Mesenchymal stem cell (in vitro differentiated cells and primary cell): ENCODE measurements at regions not wholly inside any gene's neighbourhood (a gene's known extent, or its start where the extent isn't known, plus 50 kb on each side); places are given as distances from the start of the nearest gene placed in this dataset.

Source experiments
- DNase-seq: peaks from one replicate; pipeline ENCODE4 v3.0.0-alpha.2; 2013
- H2AFZ ChIP-seq: one replicate; pipeline ENCODE4 v1.6.1; 2013; ENCODE audit warnings: low read depth, mild to moderate bottlenecking, control low read depth, inconsistent platforms, low read length, moderate library complexity
- H2AK5ac ChIP-seq: 2 replicates; pipeline ENCODE4 v1.6.1; 2013; ENCODE audit warnings: low read length, moderate library complexity, mild to moderate bottlenecking, inconsistent platforms; ENCODE audit not compliant: severe bottlenecking
- H2BK120ac ChIP-seq: one replicate; pipeline ENCODE4 v1.6.1; 2013; ENCODE audit warnings: low read depth, mild to moderate bottlenecking, inconsistent platforms, low read length, moderate library complexity
- H2BK12ac ChIP-seq, 2 experiments: one replicate each; pipeline ENCODE4 v1.6.1; 2013; ENCODE audit warnings: inconsistent platforms in 2 of 2, low read length in 2 of 2, mild to moderate bottlenecking in 2 of 2, moderate library complexity in 2 of 2, control low read depth in 1 of 2
- H2BK15ac ChIP-seq: one replicate; pipeline ENCODE4 v1.6.1; 2013; ENCODE audit warnings: mild to moderate bottlenecking, low read depth, inconsistent platforms; ENCODE audit not compliant: poor library complexity, severe bottlenecking
- H2BK5ac ChIP-seq: 2 replicates; pipeline ENCODE4 v1.6.1; 2013; ENCODE audit warnings: low read depth, mild to moderate bottlenecking, low read length, control low read depth, inconsistent platforms; ENCODE audit not compliant: poor library complexity, severe bottlenecking
- H3K14ac ChIP-seq, 2 experiments: one replicate each; pipeline ENCODE4 v1.6.1; 2013; ENCODE audit warnings: inconsistent platforms in 2 of 2, low read length in 2 of 2, control low read depth in 1 of 2, mild to moderate bottlenecking in 1 of 2, moderate library complexity in 1 of 2
- H3K18ac ChIP-seq, 2 experiments: one replicate each; pipeline ENCODE4 v1.6.1; 2013; ENCODE audit warnings: inconsistent platforms in 2 of 2, low read length in 2 of 2, control low read depth in 1 of 2, low read depth in 1 of 2, mild to moderate bottlenecking in 1 of 2
- H3K23ac ChIP-seq, 2 experiments: one replicate each; pipeline ENCODE4 v1.6.1; 2013; ENCODE audit warnings: inconsistent platforms in 2 of 2, low read length in 2 of 2, mild to moderate bottlenecking in 2 of 2, moderate library complexity in 2 of 2, control low read depth in 1 of 2
- H3K27ac ChIP-seq: 2 replicates; pipeline ENCODE4 v1.5.1; 2013; ENCODE audit warnings: mild to moderate bottlenecking, moderate library complexity, low read length, control low read depth, inconsistent platforms; ENCODE audit not compliant: poor library complexity, severe bottlenecking
- H3K27me3 ChIP-seq, 2 experiments: 2 replicates each; pipeline versions ENCODE4 v1.6.1 to v1.7.0; 2013; ENCODE audit warnings: low read length in 2 of 2, mild to moderate bottlenecking in 2 of 2, moderate library complexity in 2 of 2, control low read depth in 1 of 2, inconsistent platforms in 1 of 2; ENCODE audit not compliant: control insufficient read depth in 1 of 2, insufficient read depth in 1 of 2
- H3K36me3 ChIP-seq, 2 experiments: 2 replicates each; pipeline versions ENCODE4 v1.6.1 to v1.7.0; 2013; ENCODE audit warnings: low read length in 2 of 2, control low read depth in 1 of 2, inconsistent platforms in 1 of 2, low read depth in 1 of 2, mild to moderate bottlenecking in 1 of 2; ENCODE audit not compliant: insufficient read depth in 2 of 2, control insufficient read depth in 1 of 2
- H3K4ac ChIP-seq, 2 experiments: one replicate each; pipeline ENCODE4 v1.6.1; 2013; ENCODE audit warnings: inconsistent platforms in 2 of 2, low read length in 2 of 2, mild to moderate bottlenecking in 2 of 2, moderate library complexity in 2 of 2, control low read depth in 1 of 2, low read depth in 1 of 2
- H3K4me1 ChIP-seq: 2 replicates; pipeline ENCODE4 v1.6.1; 2013; ENCODE audit warnings: low read depth, low read length, control low read depth; ENCODE audit not compliant: control insufficient read depth, insufficient read depth
- H3K4me2 ChIP-seq: 2 replicates; pipeline ENCODE4 v1.6.1; 2013; ENCODE audit warnings: low read length, mild to moderate bottlenecking, inconsistent platforms; ENCODE audit not compliant: poor library complexity, severe bottlenecking
- H3K4me3 ChIP-seq, 2 experiments: 2 replicates each; pipeline versions ENCODE4 v1.5.1 to v1.7.0; 2013; ENCODE audit warnings: low read length in 2 of 2, mild to moderate bottlenecking in 2 of 2, control low read depth in 1 of 2, low read depth in 1 of 2; ENCODE audit not compliant: insufficient read depth in 1 of 2
- H3K79me1 ChIP-seq: replicated peaks from 2 replicates; pipeline ENCODE4 v1.6.1; 2013; ENCODE audit warnings: mild to moderate bottlenecking, control low read depth, low read length, inconsistent platforms; ENCODE audit not compliant: poor library complexity, severe bottlenecking
- H3K9ac ChIP-seq: 2 replicates; pipeline ENCODE4 v1.7.0; 2013; ENCODE audit warnings: mild to moderate bottlenecking, low read length, moderate library complexity
- H3K9me3 ChIP-seq: 2 replicates; pipeline ENCODE4 v1.7.0; 2013; ENCODE audit warnings: mild to moderate bottlenecking, low read length; ENCODE audit not compliant: control insufficient read depth
- H4K8ac ChIP-seq: one replicate; pipeline ENCODE4 v1.6.1; 2013; ENCODE audit warnings: inconsistent platforms, mild to moderate bottlenecking, low read length, moderate library complexity
- H4K91ac ChIP-seq: one replicate; pipeline ENCODE4 v1.6.1; 2013; ENCODE audit warnings: mild to moderate bottlenecking, low read length, inconsistent platforms
- WGBS: methylation state at CpG from one replicate; pipeline ENCODE4 v1.1.7; 2013; ENCODE audit warnings: mixed read lengths; 5-methylcytosine and 5-hydroxymethylcytosine counted together

GRCh38 chr2:163518762-163519161 lies 217.0 kb downstream of the FIGN start:
- no peak overlapping the region for H3K4me3 ChIP-seq
- no peaks in the 10 kb centered on the region for H3K4me1 ChIP-seq
- H4K8ac ChIP-seq: no peak overlapping the region
- H3K4me2 ChIP-seq: no peak overlapping the region
- no peak overlapping the region for H2BK12ac ChIP-seq
- no peak overlapping the region for H3K9ac ChIP-seq
- no peak overlapping the region for H3K23ac ChIP-seq
- no peaks in the 10 kb centered on the region for H3K79me1 ChIP-seq
- WGBS: 92% methylated on average over 2 of the region's 2 CpGs
- H3K36me3 ChIP-seq: no peaks in the 10 kb centered on the region
- peaks cover 11% of the 10 kb centered on the region for H3K9me3 ChIP-seq
- H2BK120ac ChIP-seq: no peak overlapping the region
- no peak overlapping the region for H3K14ac ChIP-seq
- no peak overlapping the region for H2BK5ac ChIP-seq
- no peak overlapping the region for H2BK15ac ChIP-seq
- H2AFZ ChIP-seq: no peak overlapping the region
- no peak overlapping the region for H2AK5ac ChIP-seq
- no peak overlapping the region for H3K4ac ChIP-seq
- DNase-seq: no peak
- H3K27ac ChIP-seq: no peak overlapping the region
- H3K18ac ChIP-seq: no peak overlapping the region
- H4K91ac ChIP-seq: no peak overlapping the region
- H3K27me3 ChIP-seq: no peaks in the 10 kb centered on the region

DNA sequence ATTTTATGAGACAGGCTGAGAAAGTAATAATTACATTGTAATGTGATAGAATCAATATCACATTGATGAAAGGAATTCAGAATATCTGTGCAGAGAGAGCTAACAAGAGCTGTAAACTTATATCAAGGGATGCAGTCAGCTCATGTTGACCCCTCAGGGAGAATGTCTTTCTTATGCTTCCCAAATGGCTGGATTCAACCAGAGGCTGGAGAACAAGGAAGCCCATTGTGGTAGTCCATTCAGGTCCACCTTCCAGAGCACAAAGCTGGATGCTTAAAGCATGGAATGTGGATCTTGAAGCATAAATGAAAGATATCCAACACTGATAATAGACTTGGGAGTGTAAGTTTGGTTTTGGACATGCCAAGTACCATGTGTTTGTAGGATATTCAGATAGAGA lies 220.0 kb downstream of the FIGN start:
- H4K91ac ChIP-seq: no peak overlapping the region
- no peak overlapping the region for H3K4ac ChIP-seq

GRCh38 chr2:163505281-163505680 lies 230.5 kb downstream of the FIGN start:
- no peak overlapping the region for H3K27ac ChIP-seq
- DNase-seq: peak; percentile 11
- no peak overlapping the region for H2BK120ac ChIP-seq
- H3K18ac ChIP-seq: no peak overlapping the region
- H3K4ac ChIP-seq: no peak overlapping the region
- H3K9ac ChIP-seq: no peak overlapping the region
- no peak overlapping the region for H2AFZ ChIP-seq
- H3K27me3 ChIP-seq: no peaks in the 10 kb centered on the region
- H2BK12ac ChIP-seq: no peak overlapping the region
- no peak overlapping the region for H2BK15ac ChIP-seq
- H3K36me3 ChIP-seq: no peaks in the 10 kb centered on the region
- H3K4me1 ChIP-seq: no peaks in the 10 kb centered on the region
- no peak overlapping the region for H2BK5ac ChIP-seq
- H3K4me3 ChIP-seq: no peak overlapping the region
- no peak overlapping the region for H2AK5ac ChIP-seq
- H3K4me2 ChIP-seq: no peak overlapping the region
- H4K8ac ChIP-seq: no peak overlapping the region
- no peaks in the 10 kb centered on the region for H3K79me1 ChIP-seq
- no peak overlapping the region for H4K91ac ChIP-seq
- WGBS: 100% methylated on average over 2 of the region's 3 CpGs
- no peak overlapping the region for H3K14ac ChIP-seq
- no peaks in the 10 kb centered on the region for H3K9me3 ChIP-seq
- H3K23ac ChIP-seq: no peak overlapping the region

More for the DNA sequence above, 220.0 kb downstream of the FIGN start:
- no peaks in the 10 kb centered on the region for H3K79me1 ChIP-seq
- H4K8ac ChIP-seq: no peak overlapping the region
- H3K23ac ChIP-seq: no peak overlapping the region
- no peak overlapping the region for H2BK12ac ChIP-seq
- no peak overlapping the region for H3K9ac ChIP-seq
- DNase-seq: no peak
- H2AFZ ChIP-seq: no peak overlapping the region
- H3K9me3 ChIP-seq: no peaks in the 10 kb centered on the region
- H3K27me3 ChIP-seq: no peaks in the 10 kb centered on the region
- no peak overlapping the region for H3K4me3 ChIP-seq
- H2AK5ac ChIP-seq: no peak overlapping the region
- H3K4me2 ChIP-seq: no peak overlapping the region
- no peak overlapping the region for H2BK15ac ChIP-seq
- H2BK120ac ChIP-seq: no peak overlapping the region
- H3K14ac ChIP-seq: no peak overlapping the region
- no peak overlapping the region for H3K27ac ChIP-seq
- H3K36me3 ChIP-seq: no peaks in the 10 kb centered on the region
- no peaks in the 10 kb centered on the region for H3K4me1 ChIP-seq
- no peak overlapping the region for H2BK5ac ChIP-seq
- no peak overlapping the region for H3K18ac ChIP-seq

DNA sequence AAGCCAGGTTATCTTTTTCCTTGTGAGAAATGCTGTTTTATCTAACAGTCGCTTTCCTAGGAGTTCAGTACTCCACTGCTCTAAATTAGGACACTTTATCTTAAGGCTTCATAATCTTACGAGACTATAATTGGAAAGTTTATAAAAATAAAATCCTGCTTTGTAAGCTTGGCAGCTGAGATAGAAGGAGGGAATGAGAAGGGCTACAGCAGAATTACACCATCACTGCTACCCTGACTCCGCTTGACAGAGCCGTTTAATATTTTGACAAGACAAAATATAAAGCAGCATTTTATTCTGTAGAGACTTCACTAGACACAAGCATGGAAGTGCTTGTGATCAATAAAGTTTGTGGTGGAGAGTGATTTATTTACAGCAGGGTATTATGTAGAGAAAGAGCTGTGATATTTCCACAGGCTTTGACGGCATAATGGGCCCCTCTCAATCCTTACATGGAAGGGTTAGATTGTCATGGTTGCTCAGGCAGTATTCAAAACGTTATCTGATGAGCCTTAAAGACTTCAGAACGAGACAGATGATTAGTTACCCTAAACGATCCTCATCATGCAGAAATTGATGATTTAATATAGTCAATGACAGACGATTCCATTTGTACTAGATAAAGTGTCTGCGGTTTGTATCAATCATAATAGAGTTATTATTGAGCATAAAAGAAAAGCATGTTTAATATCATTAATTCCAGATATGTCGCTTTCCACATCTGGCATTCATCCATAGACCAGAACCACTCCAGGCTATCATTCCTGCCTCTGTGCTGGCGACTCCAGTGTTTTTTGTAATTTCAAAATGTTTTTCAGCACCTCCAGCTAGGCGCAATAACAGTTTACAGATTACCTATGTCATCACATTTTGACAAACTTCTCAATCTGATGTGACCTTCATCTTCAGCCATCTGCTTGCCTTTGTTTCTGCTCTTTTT lies 242.2 kb downstream of the FIGN start:
- Histone ChIP-seq H3K27ac (no peak overlapping the region), H3K18ac (no peak overlapping the region), H2BK12ac (no peak overlapping the region), H2AFZ (no peak overlapping the region), H4K91ac (no peak overlapping the region), H3K27me3 (no peaks in the 10 kb centered on the region), H2AK5ac (no peak overlapping the region), H3K4me1 (no peaks in the 10 kb centered on the region), H3K4me3 (no peak overlapping the region), H3K14ac (no peak overlapping the region), H3K23ac (no peak overlapping the region), H3K9me3 (peaks cover 10% of the 10 kb centered on the region), H2BK5ac (no peak overlapping the region), H3K4me2 (no peak overlapping the region), H3K79me1 (no peaks in the 10 kb centered on the region), H2BK120ac (no peak overlapping the region), H2BK15ac (no peak overlapping the region), H3K36me3 (no peaks in the 10 kb centered on the region), H4K8ac (no peak overlapping the region), H3K4ac (no peak overlapping the region), H3K9ac (no peak overlapping the region)
- no peak for DNase-seq
- WGBS: 77% methylated on average over 7 of the region's 13 CpGs
